ENCODE measurements at regions not wholly inside any gene's neighbourhood (a gene's known extent, or its start where the extent isn't known, plus 50 kb on each side); places are given as distances from the start of the nearest gene placed in this dataset.

- no peak for DNase-seq
Measured at GRCh38 chr18:38067821-38068220, 502.2 kb upstream of the CELF4 start.

- DNase-seq, result no peak
Measured at GRCh38 chr18:38067086-38067485, 501.5 kb upstream of the CELF4 start.

GRCh38 chr18:38052879-38053590 lies 487.4 kb upstream of the CELF4 start:
- no peak for DNase-seq

GRCh38 chr18:38047820-38048219 lies 482.2 kb upstream of the CELF4 start:
- no peak for DNase-seq

GRCh38 chr18:38046651-38047050 lies 481.1 kb upstream of the CELF4 start:
- DNase-seq, result no peak

GRCh38 chr18:38045845-38046244 lies 480.2 kb upstream of the CELF4 start:
- DNase-seq, result no peak

GRCh38 chr18:38042211-38042890 lies 476.8 kb upstream of the CELF4 start:
- DNase-seq, result no peak

GRCh38 chr18:38038242-38038641 lies 472.6 kb upstream of the CELF4 start:
- no peak for DNase-seq

- no peak for DNase-seq
Measured at GRCh38 chr18:38035193-38035592, 469.6 kb upstream of the CELF4 start.

GRCh38 chr18:38033282-38033681 lies 467.7 kb upstream of the CELF4 start:
- no peak for DNase-seq

GRCh38 chr18:38032516-38032915 lies 466.9 kb upstream of the CELF4 start:
- no peak for DNase-seq

- peak; percentile 22 for DNase-seq
Measured at GRCh38 chr18:38028946-38029345, 463.3 kb upstream of the CELF4 start.

GRCh38 chr18:38025433-38026038 lies 459.9 kb upstream of the CELF4 start:
- no peak for DNase-seq

GRCh38 chr18:38023871-38024270 lies 458.3 kb upstream of the CELF4 start:
- no peak for DNase-seq

GRCh38 chr18:38022234-38022633 lies 456.6 kb upstream of the CELF4 start:
- no peak for DNase-seq

- no peak for DNase-seq
Measured at GRCh38 chr18:38019292-38019691, 453.7 kb upstream of the CELF4 start.

GRCh38 chr18:38010971-38011857 lies 445.6 kb upstream of the CELF4 start:
- no peak for DNase-seq

GRCh38 chr18:38010037-38010436 lies 444.4 kb upstream of the CELF4 start:
- DNase-seq, result no peak

GRCh38 chr18:38009320-38009719 lies 443.7 kb upstream of the CELF4 start:
- no peak for DNase-seq

GRCh38 chr18:38007676-38008330 lies 442.2 kb upstream of the CELF4 start:
- DNase-seq, result no peak

- no peak for DNase-seq
Measured at GRCh38 chr18:38007026-38007425, 441.4 kb upstream of the CELF4 start.

GRCh38 chr18:38006541-38006940 lies 440.9 kb upstream of the CELF4 start:
- DNase-seq, result no peak

- no peak for DNase-seq
Measured at GRCh38 chr18:37997695-37998094, 432.1 kb upstream of the CELF4 start.

Measured in NCI-H1694 (cell line).